ENCODE measurements at regions not wholly inside any gene's neighbourhood (a gene's known extent, or its start where the extent isn't known, plus 50 kb on each side); places are given as distances from the start of the nearest gene placed in this dataset.

DNA sequence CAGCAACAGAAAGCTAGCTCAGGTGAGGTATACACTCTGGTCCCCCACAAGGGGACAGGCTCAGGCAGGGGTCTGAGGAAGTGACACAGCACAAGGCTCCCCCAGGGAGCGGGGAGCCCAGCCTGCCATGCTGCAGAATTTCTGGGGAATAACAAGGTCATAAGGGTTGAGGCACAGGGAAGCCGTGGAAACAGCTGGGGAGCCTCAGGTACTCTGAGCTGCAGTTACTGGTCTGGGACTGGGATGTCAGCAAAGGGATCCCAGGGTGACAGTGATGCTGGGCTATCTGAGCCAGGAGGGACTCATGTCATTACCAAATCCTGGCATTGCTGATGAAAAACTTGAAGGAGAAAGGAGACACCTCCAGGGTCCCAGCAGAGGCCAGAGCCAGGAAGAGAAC, 64.4 kb upstream of the NANOS1 start (continued):
- TF ChIP-seq RAD21 (IDR thresholded peaks at IDR 0.05 in 1 of 2, conservative IDR thresholded peaks at IDR 0.05 in 1 of 2; ENCODE audit: low read depth in 2 of 2, low read length in 2 of 2), result no peak
- no peak for TF ChIP-seq GTF2F1 (IDR thresholded peaks at IDR 0.05; ENCODE audit: borderline replicate concordance, low read depth, low read length)
- no peak for TF ChIP-seq EGR1 (IDR thresholded peaks at IDR 0.05; ENCODE audit: borderline replicate concordance, low read depth, low read length)
- no peak for TF ChIP-seq SIX5 (IDR thresholded peaks at IDR 0.05; ENCODE audit: low read depth, low read length)

All from H1 (cell line).